Right forelimb (tissue), 1 donor: ENCODE measurements at regions not wholly inside any gene's neighbourhood (a gene's known extent, or its start where the extent isn't known, plus 50 kb on each side); places are given as distances from the start of the nearest gene placed in this dataset.
A peak's percentile ranks its signal among the peaks of the same experiment; 100 is the strongest.
"Not testable (repeated sequence)": the region's sequence is repeated elsewhere in the genome, so short reads cannot be mapped to it uniquely, and the experiment has no call there.

Source experiments
- DNase-seq: peaks from one replicate; pipeline ENCODE4 v3.0.0-alpha.2; 2018

- no peak for DNase-seq
These were observed 259.7 kb downstream of the RHOU start for GRCh38 chr1:228994676-228995594.

- DNase-seq = no peak
These were observed 261.0 kb downstream of the RHOU start for GRCh38 chr1:228996281-228996680.

- DNase-seq = no peak
These were observed 262.5 kb downstream of the RHOU start for GRCh38 chr1:228997721-228998144.

GRCh38 chr1:228998179-228998578, 262.9 kb downstream of the RHOU start:
- DNase-seq = no peak

- DNase-seq = no peak
These were observed 264.3 kb downstream of the RHOU start for GRCh38 chr1:228999446-229000170.

GRCh38 chr1:229000187-229000586, 264.9 kb downstream of the RHOU start:
- DNase-seq = no peak

- no peak for DNase-seq
These were observed 266.3 kb downstream of the RHOU start for GRCh38 chr1:229001467-229002011.

GRCh38 chr1:229002037-229002436, 266.8 kb downstream of the RHOU start:
- DNase-seq = no peak

- DNase-seq = no peak
These were observed 267.2 kb downstream of the RHOU start for GRCh38 chr1:229002451-229002960.

GRCh38 chr1:229003233-229004031, 267.5 kb upstream of the RAB4A start:
- DNase-seq = peak; percentile 53

GRCh38 chr1:229004066-229004833, 266.7 kb upstream of the RAB4A start:
- peak; percentile 15 for DNase-seq

- peak; percentile 11 for DNase-seq
These were observed 265.8 kb upstream of the RAB4A start for GRCh38 chr1:229005097-229005496.

GRCh38 chr1:229005556-229005955, 265.4 kb upstream of the RAB4A start:
- no peak for DNase-seq

- DNase-seq = no peak
These were observed 264.6 kb upstream of the RAB4A start for GRCh38 chr1:229006121-229006870.

- no peak for DNase-seq
These were observed 263.7 kb upstream of the RAB4A start for GRCh38 chr1:229007167-229007566.

GRCh38 chr1:229007701-229008100, 263.2 kb upstream of the RAB4A start:
- DNase-seq = no peak

GRCh38 chr1:229008347-229008746, 262.6 kb upstream of the RAB4A start:
- DNase-seq = not testable (repeated sequence)

- DNase-seq = no peak
These were observed 259.9 kb upstream of the RAB4A start for GRCh38 chr1:229011022-229011421.

GRCh38 chr1:229012823-229013222, 258.1 kb upstream of the RAB4A start:
- no peak for DNase-seq

- no peak for DNase-seq
These were observed 256.9 kb upstream of the RAB4A start for GRCh38 chr1:229013981-229014380.

GRCh38 chr1:229015806-229016205, 255.1 kb upstream of the RAB4A start:
- DNase-seq = no peak
